Suprapubic skin (tissue), 4 donors: ENCODE measurements at regions not wholly inside any gene's neighbourhood (a gene's known extent, or its start where the extent isn't known, plus 50 kb on each side); places are given as distances from the start of the nearest gene placed in this dataset.

Experiments used
- DNase-seq, 2 donors: peaks; one replicate each; pipeline ENCODE4 v3.0.0-alpha.2; 2019; ENCODE audit warnings: low spot score in 2 of 2
- H3K27ac ChIP-seq: fragments of 200-600 bp; sonication (generic); one replicate; pipeline ENCODE4 v1.5.1; 2019
- H3K27me3 ChIP-seq: fragments of 200-600 bp; sonication (generic); one replicate; pipeline ENCODE4 v1.5.1; 2019
- H3K36me3 ChIP-seq: fragments of 200-600 bp; sonication (generic); one replicate; pipeline ENCODE4 v1.5.1; 2019
- H3K4me1 ChIP-seq: fragments of 200-600 bp; sonication (generic); one replicate; pipeline ENCODE4 v1.5.1; 2019
- H3K4me3 ChIP-seq: fragments of 200-600 bp; sonication (generic); one replicate; pipeline ENCODE4 v1.5.1; 2019; ENCODE audit warnings: mild to moderate bottlenecking
- H3K9me3 ChIP-seq: fragments of 200-600 bp; sonication (generic); one replicate; pipeline ENCODE4 v1.5.1; 2019
- CTCF ChIP-seq, 2 donors: fragments of 200-600 bp in 1 of 2; fragments of 450-650 bp in 1 of 2; sonication (generic) in 1 of 2; IDR thresholded peaks; one replicate each; pipeline ENCODE4 v1.5.1; 2016 to 2019; ENCODE audit warnings: antibody characterized with exemption in 2 of 2, mild to moderate bottlenecking in 1 of 2, moderate library complexity in 1 of 2
- EP300 ChIP-seq: sonication (generic); formaldehyde crosslinking; IDR thresholded peaks from one replicate; pipeline ENCODE4 v1.6.1; 2017; ENCODE audit warnings: antibody characterized with exemption
- POLR2A ChIP-seq, 2 donors: fragments of 450-650 bp; IDR thresholded peaks; one replicate each; pipeline ENCODE4 v1.6.1; 2017; ENCODE audit warnings: antibody characterized with exemption in 2 of 2, mild to moderate bottlenecking in 2 of 2, moderate library complexity in 2 of 2
- POLR2AphosphoS5 ChIP-seq, 3 donors: sonication (generic); formaldehyde crosslinking; IDR thresholded peaks; one replicate each; pipeline ENCODE4 v1.6.1; 2017; ENCODE audit warnings: antibody characterized with exemption in 3 of 3
- WGBS: methylation state at CpG from one replicate; pipeline ENCODE4 v1.1.5; 2018; 5-methylcytosine and 5-hydroxymethylcytosine counted together

- H3K4me1 ChIP-seq = no peaks in the 10 kb centered on the region
- no peak for TF ChIP-seq EP300
- TF ChIP-seq POLR2AphosphoS5 (IDR thresholded peaks at IDR 0.05) = no peak
- no peak for TF ChIP-seq CTCF (IDR thresholded peaks at IDR 0.05)
- TF ChIP-seq POLR2A (IDR thresholded peaks at IDR 0.05) = no peak
- no peaks in the 10 kb centered on the region for H3K27me3 ChIP-seq
- no peaks in the 10 kb centered on the region for H3K9me3 ChIP-seq
- no peak overlapping the region for H3K4me3 ChIP-seq
- 72% methylated on average over 1 of the region's 1 CpG for WGBS
- no peak for DNase-seq
- no peaks in the 10 kb centered on the region for H3K36me3 ChIP-seq
- no peak overlapping the region for H3K27ac ChIP-seq
These were observed 54.5 kb upstream of the HTR4 start for GRCh38 chr5:148708854-148709253.

- TF ChIP-seq CTCF (IDR thresholded peaks at IDR 0.05) = no peak
These were observed 57.6 kb upstream of the HTR4 start for GRCh38 chr5:148711961-148712360.

DNA sequence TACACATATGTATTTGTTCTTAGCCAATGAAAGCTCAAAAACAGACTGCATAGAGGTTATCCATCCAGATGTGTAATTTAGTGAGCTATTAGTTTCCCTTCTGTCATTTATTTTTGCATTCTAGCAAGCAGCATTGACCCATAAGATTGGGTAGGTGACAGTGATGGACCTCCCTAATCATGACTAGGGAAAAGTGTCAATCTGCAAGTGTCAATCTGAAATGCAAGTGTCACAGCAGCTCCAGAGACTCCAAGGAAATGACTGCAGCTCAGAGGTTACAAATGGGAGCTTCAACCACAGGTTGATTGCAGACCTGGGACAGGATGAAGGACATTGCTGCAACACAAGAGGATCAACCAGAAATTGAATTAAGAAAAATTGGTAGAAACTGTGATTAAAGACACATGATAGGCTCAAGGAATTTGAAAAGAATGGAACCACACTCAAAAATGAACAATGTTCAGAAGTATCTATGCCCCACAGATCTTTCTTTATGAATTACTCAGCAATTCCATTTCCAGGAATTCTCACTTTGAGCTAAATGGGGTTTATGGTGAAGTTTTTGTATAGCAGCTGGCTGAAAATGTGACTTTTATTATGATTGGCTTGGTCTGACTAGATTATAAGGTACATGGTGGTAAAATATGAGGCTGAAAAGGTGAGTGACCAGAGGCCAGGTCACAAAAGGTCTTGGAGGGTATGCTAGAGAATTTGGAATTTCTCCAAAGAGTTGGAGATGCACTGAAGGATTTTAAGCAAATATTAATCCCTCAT, 59.6 kb upstream of the HTR4 start:
- Histone ChIP-seq H3K9me3 (no peaks in the 10 kb centered on the region), H3K27me3 (peaks cover 4% of the 10 kb centered on the region), H3K36me3 (no peaks in the 10 kb centered on the region), H3K4me3 (no peak overlapping the region), H3K27ac (no peak overlapping the region), H3K4me1 (no peaks in the 10 kb centered on the region)
- DNase-seq = no peak
- TF ChIP-seq POLR2A (IDR thresholded peaks at IDR 0.05) (no peak), EP300 (no peak), CTCF (IDR thresholded peaks at IDR 0.05) (no peak)

More at GRCh38 chr5:148711961-148712360, 57.6 kb upstream of the HTR4 start:
- no peak overlapping the region for H3K4me3 ChIP-seq
- DNase-seq = no peak
- H3K27me3 ChIP-seq = no peaks in the 10 kb centered on the region
- H3K9me3 ChIP-seq = no peaks in the 10 kb centered on the region
- H3K36me3 ChIP-seq = no peaks in the 10 kb centered on the region
- no peak overlapping the region for H3K27ac ChIP-seq
- WGBS = 61% methylated on average over 3 of the region's 3 CpGs
- H3K4me1 ChIP-seq = no peaks in the 10 kb centered on the region

DNA sequence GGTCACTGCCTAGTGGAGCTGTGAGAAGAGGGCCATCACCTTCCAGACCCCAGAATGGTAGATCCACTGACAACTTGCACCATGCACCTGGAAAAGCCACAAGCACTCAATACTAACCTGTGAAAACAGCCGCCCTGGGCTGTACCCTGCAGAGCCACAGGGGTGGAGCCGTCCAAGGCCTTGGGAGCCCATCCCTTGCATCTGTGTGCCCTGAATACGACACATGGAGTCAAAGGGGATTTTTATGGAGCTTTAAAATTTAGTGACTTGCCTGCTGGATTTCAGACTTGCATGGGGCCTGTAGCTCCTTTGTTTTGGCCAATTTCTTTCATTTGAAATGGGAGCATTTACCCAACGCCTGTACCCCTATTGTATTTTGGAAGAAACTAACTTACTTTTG, 62.4 kb upstream of the HTR4 start:
- no peaks in the 10 kb centered on the region for H3K4me1 ChIP-seq
- no peak overlapping the region for H3K4me3 ChIP-seq
- H3K9me3 ChIP-seq = no peaks in the 10 kb centered on the region
- WGBS = 90% methylated on average over 4 of the region's 4 CpGs
- H3K27me3 ChIP-seq = peaks cover 16% of the 10 kb centered on the region
- TF ChIP-seq POLR2AphosphoS5 (IDR thresholded peaks at IDR 0.05) (no peak), CTCF (IDR thresholded peaks at IDR 0.05) (no peak), POLR2A (IDR thresholded peaks at IDR 0.05) (no peak), EP300 (no peak)
- DNase-seq = no peak
- H3K27ac ChIP-seq = no peak overlapping the region
- no peaks in the 10 kb centered on the region for H3K36me3 ChIP-seq

DNA sequence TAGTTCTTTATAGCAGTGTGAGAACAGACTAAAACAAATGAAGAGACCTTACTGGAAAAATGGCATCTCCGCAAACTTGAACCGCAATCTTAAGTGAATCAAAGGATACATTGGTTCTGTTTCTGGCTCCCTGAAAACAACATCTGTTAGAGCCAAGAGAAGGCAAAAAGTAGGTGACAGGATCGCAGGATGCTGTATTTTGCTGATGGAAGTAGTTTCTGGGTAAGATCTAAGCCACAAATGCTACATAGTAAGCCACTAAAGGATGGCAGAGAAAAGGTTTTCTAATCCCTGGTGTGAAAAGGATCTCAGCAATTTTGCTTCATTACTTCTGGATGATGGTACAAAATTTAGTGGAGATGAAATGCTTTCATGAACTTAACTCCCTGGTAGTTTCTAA, 63.3 kb upstream of the HTR4 start:
- Histone ChIP-seq H3K9me3 (no peaks in the 10 kb centered on the region), H3K4me3 (no peak overlapping the region), H3K27me3 (peaks cover 17% of the 10 kb centered on the region), H3K4me1 (no peaks in the 10 kb centered on the region), H3K27ac (no peak overlapping the region), H3K36me3 (no peaks in the 10 kb centered on the region)
- DNase-seq = no peak
- TF ChIP-seq POLR2A (IDR thresholded peaks at IDR 0.05) = no peak
- TF ChIP-seq CTCF (IDR thresholded peaks at IDR 0.05) = no peak
- TF ChIP-seq EP300 = no peak
- TF ChIP-seq POLR2AphosphoS5 (IDR thresholded peaks at IDR 0.05) = no peak
- 95% methylated on average over 3 of the region's 3 CpGs for WGBS
